SK-N-SH treated with all-trans-retinoic acid at 6 μM for 48 hours (cell line): ENCODE measurements at regions not wholly inside any gene's neighbourhood (a gene's known extent, or its start where the extent isn't known, plus 50 kb on each side); places are given as distances from the start of the nearest gene placed in this dataset.

Experiments used
- ATAC-seq: fragments of 200-7000 bp; cut with Tn5 transposase; 3 replicates; pipeline ENCODE4 v1.9.1; 2020; ENCODE audit warnings: mild to moderate bottlenecking, moderate library complexity
- ARNTL ChIP-seq: fragments of 450-650 bp; formaldehyde crosslinking; IDR thresholded peaks from 2 replicates; pipeline ENCODE4 v1.5.0; 2020; ENCODE audit warnings: low read depth, mild to moderate bottlenecking, moderate library complexity, borderline replicate concordance
- BACH2 ChIP-seq: fragments of 250-450 bp; sonication (Bioruptor Pico); IDR thresholded peaks from 2 replicates; pipeline ENCODE4 v1.9.0; 2021; ENCODE audit warnings: mild to moderate bottlenecking, borderline replicate concordance
- CSDC2 ChIP-seq: fragments of 250-450 bp; sonication (Bioruptor Pico); IDR thresholded peaks from 2 replicates; pipeline ENCODE4 v1.5.0; 2020; ENCODE audit warnings: mild to moderate bottlenecking, moderate library complexity
- ESRRG ChIP-seq: fragments of 250-450 bp; sonication (Bioruptor Pico); IDR thresholded peaks from 2 replicates; pipeline ENCODE4 v1.6.1; 2021; ENCODE audit warnings: mild to moderate bottlenecking
- OSR1 ChIP-seq: fragments of 250-450 bp; sonication (Bioruptor Pico); IDR thresholded peaks from 2 replicates; pipeline ENCODE4 v1.8.0; 2022; ENCODE audit warnings: moderate library complexity, mild to moderate bottlenecking, inconsistent platforms
- PPARA ChIP-seq: fragments of 250-450 bp; sonication (Bioruptor Pico); IDR thresholded peaks from 2 replicates; pipeline ENCODE4 v1.5.0; 2020; ENCODE audit warnings: mild to moderate bottlenecking, borderline replicate concordance
- RARB ChIP-seq: fragments of 250-450 bp; sonication (Bioruptor Pico); IDR thresholded peaks from 2 replicates; pipeline ENCODE4 v1.8.0; 2021; ENCODE audit warnings: mild to moderate bottlenecking, moderate library complexity
- SNAI2 ChIP-seq: fragments of 250-450 bp; sonication (Bioruptor Pico); IDR thresholded peaks from 2 replicates; pipeline ENCODE4 v1.5.0; 2020; ENCODE audit warnings: mild to moderate bottlenecking, moderate library complexity
- TCF4 ChIP-seq: fragments of 250-450 bp; sonication (Bioruptor Pico); IDR thresholded peaks from 2 replicates; pipeline ENCODE4 v1.8.0; 2021; ENCODE audit warnings: mild to moderate bottlenecking, moderate library complexity, borderline replicate concordance
- TOX ChIP-seq: fragments of 250-450 bp; sonication (Bioruptor Pico); IDR thresholded peaks from 2 replicates; pipeline ENCODE4 v1.8.0; 2021; ENCODE audit warnings: mild to moderate bottlenecking, moderate library complexity, borderline replicate concordance
- ZC3H10 ChIP-seq: fragments of 250-450 bp; sonication (Bioruptor Pico); IDR thresholded peaks from 2 replicates; pipeline ENCODE4 v1.5.1; 2021; ENCODE audit warnings: mild to moderate bottlenecking, moderate library complexity
- ZFP30 ChIP-seq: fragments of 450-650 bp; formaldehyde crosslinking; IDR thresholded peaks from 2 replicates; pipeline ENCODE4 v1.5.0; 2022; ENCODE audit warnings: mild to moderate bottlenecking, moderate library complexity
- ZNF565 ChIP-seq: fragments of 450-650 bp; formaldehyde crosslinking; conservative IDR thresholded peaks from 2 replicates; pipeline ENCODE4 v1.5.0; 2020; ENCODE audit warnings: low read depth, mild to moderate bottlenecking, moderate library complexity
- ZNF70 ChIP-seq: fragments of 450-650 bp; formaldehyde crosslinking; IDR thresholded peaks from 2 replicates; pipeline ENCODE4 v1.5.0; 2020; ENCODE audit warnings: mild to moderate bottlenecking, moderate library complexity
- ZNF8 ChIP-seq: fragments of 450-650 bp; formaldehyde crosslinking; IDR thresholded peaks from 2 replicates; pipeline ENCODE4 v1.5.0; 2020; ENCODE audit warnings: mild to moderate bottlenecking, moderate library complexity
- TF ChIP-seq, protein P1 (sequence below): fragments of 250-450 bp; sonication (Bioruptor Pico); IDR thresholded peaks from 2 replicates; pipeline ENCODE4 v1.8.0; 2021; ENCODE audit warnings: low read depth, mild to moderate bottlenecking, moderate library complexity, borderline replicate concordance
- TF ChIP-seq, protein P2 (sequence below): fragments of 250-450 bp; sonication (Bioruptor Pico); IDR thresholded peaks from 2 replicates; pipeline ENCODE4 v1.8.0; 2020; ENCODE audit warnings: mild to moderate bottlenecking, moderate library complexity, borderline replicate concordance
- TF ChIP-seq, protein P3 (sequence below): fragments of 250-450 bp; sonication (Bioruptor Pico); IDR thresholded peaks from 2 replicates; pipeline ENCODE4 v1.5.1; 2021; ENCODE audit warnings: mild to moderate bottlenecking, moderate library complexity

DNA sequence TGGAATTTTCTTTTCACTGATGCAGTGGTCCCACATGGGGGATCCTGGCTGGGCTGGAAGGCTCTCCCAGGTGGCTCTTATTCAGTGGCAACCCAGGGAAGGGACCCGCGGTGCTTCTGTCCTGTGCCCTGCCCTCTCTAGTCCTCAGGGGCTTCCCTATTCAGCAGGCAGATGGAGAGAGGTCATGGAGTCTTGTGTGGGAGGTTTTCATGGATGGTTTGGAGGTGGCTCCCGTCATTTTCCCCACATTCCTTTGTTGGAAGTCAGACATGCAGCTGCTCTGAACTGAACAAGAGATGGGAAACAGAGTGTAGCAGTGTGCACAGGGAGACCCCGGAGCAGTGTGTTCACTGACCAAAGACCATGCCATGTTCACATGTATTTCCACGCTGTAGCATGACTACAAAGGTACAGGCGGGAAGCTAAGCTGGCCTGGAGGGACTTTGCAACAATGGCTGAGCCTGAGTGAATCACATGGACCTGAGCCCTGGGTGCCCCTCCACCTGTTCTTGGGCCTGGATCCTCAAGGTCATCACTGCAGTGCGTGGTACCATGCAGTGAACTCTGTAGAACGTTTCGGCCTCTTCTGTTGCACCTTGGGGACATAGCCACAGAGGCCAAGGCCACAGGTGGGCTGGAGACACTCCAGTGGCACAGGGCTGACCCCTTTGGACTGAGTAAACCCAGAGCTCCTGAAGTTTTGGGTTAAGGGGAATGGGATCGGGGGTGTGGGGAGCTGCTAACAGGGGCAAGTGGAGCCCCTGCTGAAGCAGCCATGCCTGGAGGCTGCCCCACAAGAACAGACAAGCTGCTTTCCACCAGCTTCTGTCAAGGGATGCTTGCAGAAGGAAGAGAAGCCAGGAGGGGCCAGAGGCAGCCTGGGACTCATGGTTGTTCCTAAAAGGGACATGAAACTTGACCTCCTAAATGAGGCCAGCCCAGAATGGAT lies 123.0 kb downstream of the ASB7 start:
- no peak for TF ChIP-seq ZNF8
- TF ChIP-seq, protein P1, sequence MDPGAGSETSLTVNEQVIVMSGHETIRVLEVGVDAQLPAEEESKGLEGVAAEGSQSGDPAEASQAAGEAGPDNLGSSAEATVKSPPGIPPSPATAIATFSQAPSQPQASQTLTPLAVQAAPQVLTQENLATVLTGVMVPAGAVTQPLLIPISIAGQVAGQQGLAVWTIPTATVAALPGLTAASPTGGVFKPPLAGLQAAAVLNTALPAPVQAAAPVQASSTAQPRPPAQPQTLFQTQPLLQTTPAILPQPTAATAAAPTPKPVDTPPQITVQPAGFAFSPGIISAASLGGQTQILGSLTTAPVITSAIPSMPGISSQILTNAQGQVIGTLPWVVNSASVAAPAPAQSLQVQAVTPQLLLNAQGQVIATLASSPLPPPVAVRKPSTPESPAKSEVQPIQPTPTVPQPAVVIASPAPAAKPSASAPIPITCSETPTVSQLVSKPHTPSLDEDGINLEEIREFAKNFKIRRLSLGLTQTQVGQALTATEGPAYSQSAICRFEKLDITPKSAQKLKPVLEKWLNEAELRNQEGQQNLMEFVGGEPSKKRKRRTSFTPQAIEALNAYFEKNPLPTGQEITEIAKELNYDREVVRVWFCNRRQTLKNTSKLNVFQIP, result no peak
- ATAC-seq, result peak; percentile 8; the same call in 1 of the 3 replicates

DNA sequence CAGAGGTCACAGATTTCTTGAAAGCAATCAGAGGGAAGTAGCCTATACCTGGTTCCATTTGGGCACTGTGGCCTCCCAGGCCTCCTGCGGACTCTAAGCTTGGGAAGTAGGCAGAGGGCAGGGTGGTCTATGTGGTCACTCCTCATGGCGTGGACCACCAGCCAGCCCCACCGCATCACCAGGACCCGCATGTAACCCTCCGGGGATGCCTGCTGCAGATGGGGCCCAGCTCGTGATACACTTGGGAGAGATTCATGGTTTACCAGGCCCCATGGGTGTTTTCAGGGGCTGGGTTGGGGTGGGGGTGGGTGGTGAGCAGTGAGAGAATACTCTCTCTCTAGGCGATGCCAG lies 123.7 kb downstream of the ASB7 start:
- ATAC-seq, result no peak
- TF ChIP-seq TCF4 (no peak), ZNF8 (no peak), ARNTL (CRISPR knock-in tag) (no peak), ZFP30 (CRISPR knock-in tag) (no peak), TOX (CRISPR knock-in tag) (no peak)
- TF ChIP-seq, protein P2, sequence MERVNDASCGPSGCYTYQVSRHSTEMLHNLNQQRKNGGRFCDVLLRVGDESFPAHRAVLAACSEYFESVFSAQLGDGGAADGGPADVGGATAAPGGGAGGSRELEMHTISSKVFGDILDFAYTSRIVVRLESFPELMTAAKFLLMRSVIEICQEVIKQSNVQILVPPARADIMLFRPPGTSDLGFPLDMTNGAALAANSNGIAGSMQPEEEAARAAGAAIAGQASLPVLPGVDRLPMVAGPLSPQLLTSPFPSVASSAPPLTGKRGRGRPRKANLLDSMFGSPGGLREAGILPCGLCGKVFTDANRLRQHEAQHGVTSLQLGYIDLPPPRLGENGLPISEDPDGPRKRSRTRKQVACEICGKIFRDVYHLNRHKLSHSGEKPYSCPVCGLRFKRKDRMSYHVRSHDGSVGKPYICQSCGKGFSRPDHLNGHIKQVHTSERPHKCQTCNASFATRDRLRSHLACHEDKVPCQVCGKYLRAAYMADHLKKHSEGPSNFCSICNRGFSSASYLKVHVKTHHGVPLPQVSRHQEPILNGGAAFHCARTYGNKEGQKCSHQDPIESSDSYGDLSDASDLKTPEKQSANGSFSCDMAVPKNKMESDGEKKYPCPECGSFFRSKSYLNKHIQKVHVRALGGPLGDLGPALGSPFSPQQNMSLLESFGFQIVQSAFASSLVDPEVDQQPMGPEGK, result no peak

DNA sequence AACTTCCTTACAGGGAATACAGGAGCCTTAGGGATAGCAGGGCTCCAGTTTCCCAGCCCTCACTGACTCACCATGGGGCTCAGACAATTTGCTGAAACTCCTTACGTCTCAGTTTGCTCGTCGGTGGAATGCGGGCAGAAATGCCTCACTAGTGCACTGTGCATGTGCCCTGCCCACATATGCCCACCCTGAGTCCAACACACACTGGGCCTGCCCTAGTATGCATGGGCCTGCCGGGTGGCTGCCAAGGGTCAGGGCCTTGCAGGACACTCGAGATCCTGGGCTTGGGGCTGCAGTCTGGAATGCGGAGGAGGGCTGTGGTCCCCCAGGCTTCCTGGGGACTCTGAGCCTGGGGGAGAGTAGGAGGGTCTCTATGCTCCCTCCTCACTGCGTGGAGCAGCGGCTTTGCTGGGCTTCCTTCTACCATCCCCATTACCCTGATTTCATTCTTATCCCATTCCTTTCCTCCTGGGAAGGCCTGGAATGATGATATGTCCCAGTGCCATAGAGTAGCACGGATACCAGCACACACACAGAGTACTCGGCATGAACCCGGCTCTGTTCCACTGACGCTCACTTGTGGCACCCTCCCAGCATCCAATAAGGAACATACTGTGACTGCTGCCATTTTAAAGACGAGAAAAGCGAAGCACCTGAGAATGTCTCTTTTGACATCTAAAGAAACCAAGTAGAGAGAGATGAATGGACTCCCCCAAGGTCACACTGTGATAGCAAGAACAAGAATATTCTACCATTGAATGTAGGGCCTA lies 124.2 kb downstream of the ASB7 start:
- peak; percentile 13; the same call in 2 of the 3 replicates for ATAC-seq
- TF ChIP-seq, protein P2, result no peak
- TF ChIP-seq ZNF70 (CRISPR knock-in tag) (no peak), ZFP30 (CRISPR knock-in tag) (no peak), ZNF565 (CRISPR knock-in tag) (no peak), OSR1 (CRISPR knock-in tag) (no peak), ESRRG (CRISPR knock-in tag) (no peak), RARB (CRISPR knock-in tag) (no peak), CSDC2 (CRISPR knock-in tag) (no peak), PPARA (CRISPR knock-in tag) (no peak), TOX (CRISPR knock-in tag) (no peak), BACH2 (CRISPR knock-in tag) (no peak)

DNA sequence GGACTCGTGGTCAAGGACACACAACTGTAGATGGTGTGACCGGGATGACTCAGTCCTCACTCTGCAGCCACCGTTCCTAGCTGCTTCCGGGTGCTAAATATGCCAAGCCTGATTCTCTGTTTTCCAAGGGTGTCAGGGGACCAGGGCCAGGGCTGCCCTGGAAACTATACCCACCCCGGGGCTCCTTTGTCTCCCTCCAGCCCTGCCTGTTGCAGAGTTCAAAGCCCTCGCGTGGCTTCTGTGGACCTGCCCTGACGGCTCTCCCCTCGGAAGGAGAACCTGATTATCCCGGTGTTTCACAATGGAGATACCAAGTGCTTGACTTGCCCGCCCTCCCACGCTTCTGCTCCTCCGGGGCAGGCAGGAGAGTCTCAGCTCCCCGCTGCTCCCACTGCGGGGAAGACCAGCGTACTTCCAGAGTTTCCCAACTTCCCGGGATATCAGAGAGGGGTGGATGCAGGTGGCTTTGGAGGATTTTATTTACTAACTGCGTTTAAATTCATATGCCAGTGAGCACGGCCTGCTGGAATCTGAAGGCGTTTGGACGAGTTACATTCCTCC lies 125.0 kb downstream of the ASB7 start:
- ATAC-seq, result no peak
- no peak for TF ChIP-seq RARB (CRISPR knock-in tag)
- no peak for TF ChIP-seq ZC3H10

DNA sequence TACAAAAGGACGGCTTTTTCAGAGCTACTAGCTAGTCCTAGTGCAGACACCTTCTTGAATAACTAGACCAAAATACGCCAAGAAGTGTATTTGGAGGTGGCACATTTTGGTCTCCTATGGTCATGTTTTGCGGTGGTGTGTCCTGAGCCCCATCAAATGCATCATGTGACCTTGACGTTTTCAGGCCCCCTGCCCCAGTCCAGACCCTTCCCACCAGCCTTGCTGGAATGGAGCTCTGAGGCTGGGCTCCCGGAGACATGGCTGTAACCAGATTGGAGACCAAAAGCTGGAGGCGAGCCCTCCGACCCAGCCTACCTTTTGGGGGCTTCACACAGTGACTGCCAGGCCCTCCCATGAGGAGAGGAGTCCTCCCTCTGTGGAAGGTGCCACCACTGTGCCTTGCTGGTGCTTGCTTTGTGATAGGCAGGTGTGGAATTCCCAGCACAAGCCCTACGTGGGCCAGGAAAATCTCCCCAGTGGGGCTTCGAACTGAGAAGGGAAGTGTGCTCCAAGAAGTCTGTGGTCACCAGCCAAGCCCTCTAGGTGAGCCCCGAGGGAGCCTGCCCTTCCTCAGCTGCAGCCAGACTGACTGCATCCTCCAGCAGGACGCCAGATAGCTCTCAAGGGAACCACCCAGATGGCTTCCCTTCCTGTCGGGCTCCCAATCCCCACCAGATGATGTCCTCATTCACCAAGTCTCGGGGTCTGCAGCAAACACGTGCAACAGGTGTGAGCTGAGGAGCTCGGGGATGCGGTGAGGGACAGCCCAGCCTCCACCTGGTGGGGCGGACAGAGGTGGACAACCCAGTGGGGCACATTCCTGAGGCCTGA lies 126.2 kb downstream of the ASB7 start:
- TF ChIP-seq ZFP30 (CRISPR knock-in tag), result no peak
- TF ChIP-seq SNAI2 (CRISPR knock-in tag), result no peak
- no peak for TF ChIP-seq ZNF8
- TF ChIP-seq, protein P3, sequence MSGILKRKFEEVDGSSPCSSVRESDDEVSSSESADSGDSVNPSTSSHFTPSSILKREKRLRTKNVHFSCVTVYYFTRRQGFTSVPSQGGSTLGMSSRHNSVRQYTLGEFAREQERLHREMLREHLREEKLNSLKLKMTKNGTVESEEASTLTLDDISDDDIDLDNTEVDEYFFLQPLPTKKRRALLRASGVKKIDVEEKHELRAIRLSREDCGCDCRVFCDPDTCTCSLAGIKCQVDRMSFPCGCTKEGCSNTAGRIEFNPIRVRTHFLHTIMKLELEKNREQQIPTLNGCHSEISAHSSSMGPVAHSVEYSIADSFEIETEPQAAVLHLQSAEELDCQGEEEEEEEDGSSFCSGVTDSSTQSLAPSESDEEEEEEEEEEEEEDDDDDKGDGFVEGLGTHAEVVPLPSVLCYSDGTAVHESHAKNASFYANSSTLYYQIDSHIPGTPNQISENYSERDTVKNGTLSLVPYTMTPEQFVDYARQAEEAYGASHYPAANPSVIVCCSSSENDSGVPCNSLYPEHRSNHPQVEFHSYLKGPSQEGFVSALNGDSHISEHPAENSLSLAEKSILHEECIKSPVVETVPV (CRISPR knock-in tag), result no peak
- no peak for ATAC-seq
